ENCODE measurements at regions not wholly inside any gene's neighbourhood (a gene's known extent, or its start where the extent isn't known, plus 50 kb on each side); places are given as distances from the start of the nearest gene placed in this dataset.

DNA sequence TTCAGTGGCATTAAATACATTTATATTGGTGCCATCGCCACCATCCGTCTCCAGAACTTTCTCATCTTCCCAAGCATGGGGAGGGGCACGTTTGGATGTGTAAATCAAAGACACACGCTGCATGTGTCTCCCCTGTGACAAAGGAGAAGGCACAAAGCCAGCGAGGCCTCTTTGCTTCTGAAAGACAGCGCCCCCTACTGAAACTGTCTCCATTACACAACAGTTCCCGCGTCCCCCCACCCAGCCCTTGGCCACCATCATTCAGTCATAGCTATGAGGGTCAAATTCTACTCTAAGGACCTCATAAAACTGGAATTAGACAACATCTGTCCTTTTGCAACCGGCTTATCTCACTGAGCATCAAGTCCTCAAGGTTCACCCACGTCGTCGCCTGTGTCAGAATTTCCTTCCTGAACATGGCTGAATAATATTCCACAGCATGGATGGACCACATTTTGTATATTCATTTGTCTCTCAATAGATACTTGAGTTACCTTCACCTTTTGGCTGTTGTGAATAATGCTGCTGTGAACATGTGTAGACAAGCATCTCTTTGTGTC lies 64.8 kb downstream of the IGF2 start:
- no peaks in the 10 kb centered on the region for H3K4me1 ChIP-seq (ENCODE audit: control insufficient read depth in 2 of 3, insufficient read depth in 2 of 3, low read depth in 1 of 3, low read length in 3 of 3)
- FAIRE-seq (no peak), DNase-seq (no peak)
- H3K9me3 ChIP-seq (ENCODE audit: control insufficient read depth in 2 of 3, insufficient read depth in 1 of 3, low read length in 3 of 3), result no peaks in the 10 kb centered on the region
- no peak overlapping the region for H3K9ac ChIP-seq (ENCODE audit: low read length in 3 of 3)
- H3K36me3 ChIP-seq (ENCODE audit: control insufficient read depth in 2 of 3, insufficient read depth in 3 of 3, low read length in 3 of 3), result no peaks in the 10 kb centered on the region
- H3K27me3 ChIP-seq (ENCODE audit: control insufficient read depth, insufficient read depth, low read length), result no peaks in the 10 kb centered on the region
- intact Hi-C loops (cut with DNase I), result no loop called here
- H3K27ac ChIP-seq (ENCODE audit: low read depth in 2 of 2, low read length in 2 of 2), result no peak overlapping the region
- H3K4me3 ChIP-seq (ENCODE audit: low read length in 3 of 3), result no peak overlapping the region
- TF ChIP-seq, protein P1, sequence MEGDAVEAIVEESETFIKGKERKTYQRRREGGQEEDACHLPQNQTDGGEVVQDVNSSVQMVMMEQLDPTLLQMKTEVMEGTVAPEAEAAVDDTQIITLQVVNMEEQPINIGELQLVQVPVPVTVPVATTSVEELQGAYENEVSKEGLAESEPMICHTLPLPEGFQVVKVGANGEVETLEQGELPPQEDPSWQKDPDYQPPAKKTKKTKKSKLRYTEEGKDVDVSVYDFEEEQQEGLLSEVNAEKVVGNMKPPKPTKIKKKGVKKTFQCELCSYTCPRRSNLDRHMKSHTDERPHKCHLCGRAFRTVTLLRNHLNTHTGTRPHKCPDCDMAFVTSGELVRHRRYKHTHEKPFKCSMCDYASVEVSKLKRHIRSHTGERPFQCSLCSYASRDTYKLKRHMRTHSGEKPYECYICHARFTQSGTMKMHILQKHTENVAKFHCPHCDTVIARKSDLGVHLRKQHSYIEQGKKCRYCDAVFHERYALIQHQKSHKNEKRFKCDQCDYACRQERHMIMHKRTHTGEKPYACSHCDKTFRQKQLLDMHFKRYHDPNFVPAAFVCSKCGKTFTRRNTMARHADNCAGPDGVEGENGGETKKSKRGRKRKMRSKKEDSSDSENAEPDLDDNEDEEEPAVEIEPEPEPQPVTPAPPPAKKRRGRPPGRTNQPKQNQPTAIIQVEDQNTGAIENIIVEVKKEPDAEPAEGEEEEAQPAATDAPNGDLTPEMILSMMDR (IDR thresholded peaks at IDR 0.05; ENCODE audit: borderline replicate concordance, extremely low read depth, insufficient read depth), result no peak

DNA sequence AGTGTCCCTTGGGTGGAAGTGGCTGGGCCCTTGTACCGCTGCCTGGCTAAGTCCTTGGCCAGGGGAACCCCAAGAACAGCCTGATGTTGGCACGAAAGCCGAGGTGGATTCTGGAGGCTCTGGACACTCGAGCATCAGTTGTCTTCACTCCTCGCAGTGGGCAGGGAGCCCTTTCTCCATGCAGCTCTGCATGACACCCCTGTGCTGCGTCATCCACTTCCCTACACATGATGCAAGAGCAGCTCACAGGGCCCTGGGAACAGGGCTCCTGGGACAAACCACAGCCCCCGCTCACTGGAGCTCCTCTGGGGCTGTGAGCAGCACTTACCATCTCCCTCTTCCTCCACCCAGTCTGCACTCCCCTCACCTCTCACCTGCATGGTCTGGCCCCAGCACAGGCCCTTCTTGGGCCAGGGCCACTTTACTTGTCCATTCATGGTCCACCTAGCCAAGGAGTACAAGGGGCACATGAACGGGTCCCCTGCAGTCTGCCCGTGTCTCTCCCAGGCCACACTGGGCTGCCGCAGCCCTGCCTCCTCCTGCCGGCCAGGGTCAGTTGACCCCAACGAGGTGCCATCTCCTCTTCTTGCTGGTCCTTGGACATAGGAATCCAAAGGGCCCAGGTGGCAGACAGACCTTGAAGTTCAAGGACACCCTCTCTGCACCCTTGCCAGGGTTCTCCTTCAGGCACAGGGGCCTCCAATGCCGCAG lies 66.5 kb downstream of the IGF2 start:
- Histone ChIP-seq H3K9me3 (ENCODE audit: control insufficient read depth in 2 of 3, insufficient read depth in 1 of 3, low read length in 3 of 3) (peaks cover 0 to 4% (median 0%) of the 10 kb centered on the region in 3 donors), H3K9ac (ENCODE audit: low read length in 3 of 3) (no peak overlapping the region), H3K27me3 (ENCODE audit: control insufficient read depth, insufficient read depth, low read length) (no peaks in the 10 kb centered on the region), H3K4me3 (ENCODE audit: low read length in 3 of 3) (no peak overlapping the region), H3K36me3 (ENCODE audit: control insufficient read depth in 2 of 3, insufficient read depth in 3 of 3, low read length in 3 of 3) (no peaks in the 10 kb centered on the region), H3K4me1 (ENCODE audit: control insufficient read depth in 2 of 3, insufficient read depth in 2 of 3, low read depth in 1 of 3, low read length in 3 of 3) (no peaks in the 10 kb centered on the region), H3K27ac (ENCODE audit: low read depth in 2 of 2, low read length in 2 of 2) (no peak overlapping the region)
- intact Hi-C loops (cut with DNase I), result no loop called here
- TF ChIP-seq, protein P1 (IDR thresholded peaks at IDR 0.05; ENCODE audit: borderline replicate concordance, extremely low read depth, insufficient read depth), result no peak
- DNase-seq (no peak), FAIRE-seq (no peak)

DNA sequence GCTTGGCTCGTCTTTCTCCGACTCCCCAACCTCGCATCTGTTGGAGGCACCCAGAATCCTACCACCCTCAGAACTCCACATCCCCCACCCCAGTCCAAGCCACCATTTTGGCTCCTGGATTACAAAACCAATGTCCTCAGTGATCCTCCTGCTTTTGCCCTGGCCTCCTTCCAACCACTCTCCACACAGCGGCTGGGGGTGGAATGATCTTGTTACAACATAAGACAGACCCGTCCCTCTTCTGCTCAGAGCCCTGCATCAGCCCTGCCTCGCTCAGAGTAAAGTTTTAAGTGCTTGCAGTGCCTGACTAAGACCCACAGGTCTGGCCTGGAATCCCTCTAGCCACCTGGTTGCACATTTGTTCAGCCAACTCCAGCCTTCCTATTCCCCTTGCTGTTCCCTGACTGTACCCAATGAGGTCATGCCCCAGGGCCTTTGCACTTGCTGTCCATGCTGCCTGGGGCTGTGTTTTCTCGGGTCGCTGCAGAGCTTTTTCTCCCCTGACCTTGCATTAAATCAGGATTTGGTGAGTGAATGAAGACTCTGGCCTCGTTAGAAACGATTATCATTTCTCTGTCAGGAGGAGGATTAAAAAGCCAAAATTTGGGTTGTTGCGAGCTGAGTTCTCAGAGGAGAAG lies 67.3 kb downstream of the IGF2 start:
- no peaks in the 10 kb centered on the region for H3K36me3 ChIP-seq (ENCODE audit: control insufficient read depth in 2 of 3, insufficient read depth in 3 of 3, low read length in 3 of 3)
- DNase-seq (no peak), FAIRE-seq (no peak)
- no peak overlapping the region for H3K27ac ChIP-seq (ENCODE audit: low read depth in 2 of 2, low read length in 2 of 2)
- intact Hi-C loops (cut with DNase I), result no loop called here
- H3K4me3 ChIP-seq (ENCODE audit: low read length in 3 of 3), result no peak overlapping the region
- no peaks in the 10 kb centered on the region for H3K4me1 ChIP-seq (ENCODE audit: control insufficient read depth in 2 of 3, insufficient read depth in 2 of 3, low read depth in 1 of 3, low read length in 3 of 3)
- H3K27me3 ChIP-seq (ENCODE audit: control insufficient read depth, insufficient read depth, low read length), result no peaks in the 10 kb centered on the region
- H3K9ac ChIP-seq (ENCODE audit: low read length in 3 of 3), result no peak overlapping the region
- TF ChIP-seq, protein P1 (IDR thresholded peaks at IDR 0.05; ENCODE audit: borderline replicate concordance, extremely low read depth, insufficient read depth), result no peak
- peaks cover 0 to 4% (median 0%) of the 10 kb centered on the region in 3 donors for H3K9me3 ChIP-seq (ENCODE audit: control insufficient read depth in 2 of 3, insufficient read depth in 1 of 3, low read length in 3 of 3)
